ENCODE measurements at regions not wholly inside any gene's neighbourhood (a gene's known extent, or its start where the extent isn't known, plus 50 kb on each side); places are given as distances from the start of the nearest gene placed in this dataset.

DNA sequence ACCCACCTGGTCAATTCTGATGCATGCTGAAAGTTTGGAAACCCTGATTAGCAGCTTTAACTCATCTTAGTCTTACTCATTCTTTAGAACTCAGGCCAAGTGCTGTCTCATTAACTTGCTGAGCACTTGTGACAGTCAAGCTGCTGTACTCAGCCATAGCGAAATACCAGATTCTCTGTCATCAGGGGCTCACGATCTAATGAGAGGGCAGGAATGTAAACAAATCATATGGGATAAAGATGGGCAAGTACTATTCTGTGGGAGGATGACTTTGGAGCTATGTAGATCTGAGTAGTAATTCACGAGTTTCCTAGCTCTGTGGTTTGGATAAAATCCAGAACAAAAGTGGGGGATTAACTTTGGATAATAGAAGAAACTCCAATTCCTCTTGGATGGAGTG lies 376.6 kb downstream of the HRH4 start:
- Mint-ChIP-seq H3K27me3 (ENCODE audit: low read depth) (peaks cover 4% of the 10 kb centered on the region; the same call in 1 of the 2 replicates), H3K27ac (no peak overlapping the region), H3K36me3 (no peaks in the 10 kb centered on the region), H3K4me3 (no peak overlapping the region), H3K4me1 (no peaks in the 10 kb centered on the region; the same call in 1 of the 2 replicates), H3K9me3 (peaks cover 4% of the 10 kb centered on the region)
- POLR2A ChIA-PET = no interaction called here
- no peak for DNase-seq (ENCODE audit: low spot score)
- TF ChIP-seq IRF2 (CRISPR knock-in tag; IDR thresholded peaks at IDR 0.05; ENCODE audit: borderline replicate concordance, low read depth) = no peak
- no peak for TF ChIP-seq PRDM15 (CRISPR knock-in tag; IDR thresholded peaks at IDR 0.05)
- no peak for TF ChIP-seq ZNF416 (CRISPR knock-in tag; IDR thresholded peaks at IDR 0.05)
- CTCF ChIA-PET = no interaction called here
- ATAC-seq = no peak

GRCh38 chr18:24840051-24840450 lies 379.6 kb downstream of the HRH4 start:
- Mint-ChIP-seq H3K9me3 (peaks cover 4% of the 10 kb centered on the region), H3K4me3 (no peak overlapping the region), H3K4me1 (no peaks in the 10 kb centered on the region; the same call in 1 of the 2 replicates), H3K36me3 (no peaks in the 10 kb centered on the region), H3K27ac (no peak overlapping the region), H3K27me3 (ENCODE audit: low read depth) (peaks cover 4% of the 10 kb centered on the region; the same call in 1 of the 2 replicates)
- ChIA-PET POLR2A (no interaction called here), CTCF (no interaction called here)
- no peak for DNase-seq (ENCODE audit: low spot score)
- TF ChIP-seq FOXP4 (CRISPR knock-in tag; IDR thresholded peaks at IDR 0.05) (no peak), KAT7 (CRISPR knock-in tag; IDR thresholded peaks at IDR 0.05; ENCODE audit: borderline replicate concordance) (no peak), USF1 (CRISPR knock-in tag; IDR thresholded peaks at IDR 0.05) (no peak), NR1H2 (CRISPR knock-in tag; IDR thresholded peaks at IDR 0.05) (no peak), RELA (CRISPR knock-in tag; IDR thresholded peaks at IDR 0.05; ENCODE audit: borderline replicate concordance) (no peak)
- TF ChIP-seq, protein P1, sequence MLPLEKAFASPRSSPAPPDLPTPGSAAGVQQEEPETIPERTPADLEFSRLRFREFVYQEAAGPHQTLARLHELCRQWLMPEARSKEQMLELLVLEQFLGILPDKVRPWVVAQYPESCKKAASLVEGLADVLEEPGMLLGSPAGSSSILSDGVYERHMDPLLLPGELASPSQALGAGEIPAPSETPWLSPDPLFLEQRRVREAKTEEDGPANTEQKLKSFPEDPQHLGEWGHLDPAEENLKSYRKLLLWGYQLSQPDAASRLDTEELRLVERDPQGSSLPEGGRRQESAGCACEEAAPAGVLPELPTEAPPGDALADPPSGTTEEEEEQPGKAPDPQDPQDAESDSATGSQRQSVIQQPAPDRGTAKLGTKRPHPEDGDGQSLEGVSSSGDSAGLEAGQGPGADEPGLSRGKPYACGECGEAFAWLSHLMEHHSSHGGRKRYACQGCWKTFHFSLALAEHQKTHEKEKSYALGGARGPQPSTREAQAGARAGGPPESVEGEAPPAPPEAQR (CRISPR knock-in tag; IDR thresholded peaks at IDR 0.05) = no peak
- ATAC-seq = no peak

- Mint-ChIP-seq H3K36me3 (no peaks in the 10 kb centered on the region), H3K27me3 (ENCODE audit: low read depth) (peaks cover 4% of the 10 kb centered on the region; the same call in 1 of the 2 replicates), H3K9me3 (peaks cover 4% of the 10 kb centered on the region), H3K4me3 (no peak overlapping the region), H3K4me1 (no peaks in the 10 kb centered on the region; the same call in 1 of the 2 replicates), H3K27ac (no peak overlapping the region)
- ATAC-seq = no peak
- no peak for DNase-seq (ENCODE audit: low spot score)
- CTCF ChIA-PET = no interaction called here
- POLR2A ChIA-PET = no interaction called here
- TF ChIP-seq SMAD3 (CRISPR knock-in tag; IDR thresholded peaks at IDR 0.05; ENCODE audit: borderline replicate concordance) = no peak
- no peak for TF ChIP-seq TCF7 (CRISPR knock-in tag; IDR thresholded peaks at IDR 0.05; ENCODE audit: low read depth)
- no peak for TF ChIP-seq SOX15 (CRISPR knock-in tag; IDR thresholded peaks at IDR 0.05)
- no peak for TF ChIP-seq FOXP4 (CRISPR knock-in tag; IDR thresholded peaks at IDR 0.05)
- TF ChIP-seq NFATC4 (CRISPR knock-in tag; IDR thresholded peaks at IDR 0.05) = no peak
- no peak for TF ChIP-seq ZNF423 (CRISPR knock-in tag; IDR thresholded peaks at IDR 0.05)
- TF ChIP-seq NFE2L1 (CRISPR knock-in tag; IDR thresholded peaks at IDR 0.05) = no peak
- TF ChIP-seq, protein P2, sequence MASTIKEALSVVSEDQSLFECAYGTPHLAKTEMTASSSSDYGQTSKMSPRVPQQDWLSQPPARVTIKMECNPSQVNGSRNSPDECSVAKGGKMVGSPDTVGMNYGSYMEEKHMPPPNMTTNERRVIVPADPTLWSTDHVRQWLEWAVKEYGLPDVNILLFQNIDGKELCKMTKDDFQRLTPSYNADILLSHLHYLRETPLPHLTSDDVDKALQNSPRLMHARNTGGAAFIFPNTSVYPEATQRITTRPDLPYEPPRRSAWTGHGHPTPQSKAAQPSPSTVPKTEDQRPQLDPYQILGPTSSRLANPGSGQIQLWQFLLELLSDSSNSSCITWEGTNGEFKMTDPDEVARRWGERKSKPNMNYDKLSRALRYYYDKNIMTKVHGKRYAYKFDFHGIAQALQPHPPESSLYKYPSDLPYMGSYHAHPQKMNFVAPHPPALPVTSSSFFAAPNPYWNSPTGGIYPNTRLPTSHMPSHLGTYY (CRISPR knock-in tag; IDR thresholded peaks at IDR 0.05) = no peak
- TF ChIP-seq, protein P3, sequence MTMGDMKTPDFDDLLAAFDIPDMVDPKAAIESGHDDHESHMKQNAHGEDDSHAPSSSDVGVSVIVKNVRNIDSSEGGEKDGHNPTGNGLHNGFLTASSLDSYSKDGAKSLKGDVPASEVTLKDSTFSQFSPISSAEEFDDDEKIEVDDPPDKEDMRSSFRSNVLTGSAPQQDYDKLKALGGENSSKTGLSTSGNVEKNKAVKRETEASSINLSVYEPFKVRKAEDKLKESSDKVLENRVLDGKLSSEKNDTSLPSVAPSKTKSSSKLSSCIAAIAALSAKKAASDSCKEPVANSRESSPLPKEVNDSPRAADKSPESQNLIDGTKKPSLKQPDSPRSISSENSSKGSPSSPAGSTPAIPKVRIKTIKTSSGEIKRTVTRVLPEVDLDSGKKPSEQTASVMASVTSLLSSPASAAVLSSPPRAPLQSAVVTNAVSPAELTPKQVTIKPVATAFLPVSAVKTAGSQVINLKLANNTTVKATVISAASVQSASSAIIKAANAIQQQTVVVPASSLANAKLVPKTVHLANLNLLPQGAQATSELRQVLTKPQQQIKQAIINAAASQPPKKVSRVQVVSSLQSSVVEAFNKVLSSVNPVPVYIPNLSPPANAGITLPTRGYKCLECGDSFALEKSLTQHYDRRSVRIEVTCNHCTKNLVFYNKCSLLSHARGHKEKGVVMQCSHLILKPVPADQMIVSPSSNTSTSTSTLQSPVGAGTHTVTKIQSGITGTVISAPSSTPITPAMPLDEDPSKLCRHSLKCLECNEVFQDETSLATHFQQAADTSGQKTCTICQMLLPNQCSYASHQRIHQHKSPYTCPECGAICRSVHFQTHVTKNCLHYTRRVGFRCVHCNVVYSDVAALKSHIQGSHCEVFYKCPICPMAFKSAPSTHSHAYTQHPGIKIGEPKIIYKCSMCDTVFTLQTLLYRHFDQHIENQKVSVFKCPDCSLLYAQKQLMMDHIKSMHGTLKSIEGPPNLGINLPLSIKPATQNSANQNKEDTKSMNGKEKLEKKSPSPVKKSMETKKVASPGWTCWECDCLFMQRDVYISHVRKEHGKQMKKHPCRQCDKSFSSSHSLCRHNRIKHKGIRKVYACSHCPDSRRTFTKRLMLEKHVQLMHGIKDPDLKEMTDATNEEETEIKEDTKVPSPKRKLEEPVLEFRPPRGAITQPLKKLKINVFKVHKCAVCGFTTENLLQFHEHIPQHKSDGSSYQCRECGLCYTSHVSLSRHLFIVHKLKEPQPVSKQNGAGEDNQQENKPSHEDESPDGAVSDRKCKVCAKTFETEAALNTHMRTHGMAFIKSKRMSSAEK (CRISPR knock-in tag; IDR thresholded peaks at IDR 0.05; ENCODE audit: borderline replicate concordance) = no peak
Measured at GRCh38 chr18:24840640-24841039, 380.2 kb downstream of the HRH4 start.

Data from WTC11 (cell line).